Neural cell (in vitro differentiated cells): ENCODE measurements at regions not wholly inside any gene's neighbourhood (a gene's known extent, or its start where the extent isn't known, plus 50 kb on each side); places are given as distances from the start of the nearest gene placed in this dataset.

Experiments used
- H2AFZ ChIP-seq: fragments of 200-600, 300-800 bp; sonication (generic), shearing (Covaris generic); 2 replicates; pipeline ENCODE4 v1.6.0; 2014; ENCODE audit warnings: low read depth, mild to moderate bottlenecking, antibody characterized with exemption, low read length, moderate library complexity
- H3F3A ChIP-seq: fragments of 200-600 bp; shearing (Covaris generic); 2 replicates; pipeline ENCODE4 v1.6.1; 2016; ENCODE audit warnings: mild to moderate bottlenecking, moderate library complexity, mixed read lengths, antibody characterized with exemption, low read length; ENCODE audit not compliant: insufficient read depth, poor library complexity, severe bottlenecking
- H3K27ac ChIP-seq: fragments of 200-600, 300-800 bp; sonication (generic), shearing (Covaris generic); 2 replicates; pipeline ENCODE4 v1.5.1; 2014; ENCODE audit warnings: mild to moderate bottlenecking, low read length, moderate library complexity
- H3K27me3 ChIP-seq: fragments of 300-800, 200-600 bp; sonication (generic), shearing (Covaris generic); 2 replicates; pipeline ENCODE4 v1.6.0; 2014; ENCODE audit warnings: mild to moderate bottlenecking, low read depth, low read length, moderate library complexity; ENCODE audit not compliant: insufficient read depth
- H3K36me3 ChIP-seq: fragments of 300-800, 200-600 bp; sonication (generic), shearing (Covaris generic); 2 replicates; pipeline ENCODE4 v1.5.1; 2014; ENCODE audit warnings: mild to moderate bottlenecking, antibody characterized with exemption, low read length, moderate library complexity; ENCODE audit not compliant: insufficient read depth
- H3K4me2 ChIP-seq: fragments of 300-800, 200-600 bp; sonication (generic), shearing (Covaris generic); 2 replicates; pipeline ENCODE4 v1.6.0; 2014; ENCODE audit warnings: mild to moderate bottlenecking, low read length
- H3K4me3 ChIP-seq: fragments of 300-800, 200-600 bp; sonication (generic), shearing (Covaris generic); 2 replicates; pipeline ENCODE4 v1.5.1; 2014; ENCODE audit warnings: mild to moderate bottlenecking, low read length, moderate library complexity
- H3K79me2 ChIP-seq: fragments of 200-600 bp; shearing (Covaris generic); replicated peaks from 2 replicates; pipeline ENCODE4 v1.6.0; 2014; ENCODE audit warnings: mild to moderate bottlenecking, low read length, moderate library complexity; ENCODE audit not compliant: insufficient read depth
- H3K9ac ChIP-seq: fragments of 300-800, 200-600 bp; sonication (generic), shearing (Covaris generic); 2 replicates; pipeline ENCODE4 v1.6.1; 2016; ENCODE audit warnings: mild to moderate bottlenecking, low read length, mixed read lengths
- H3K9me2 ChIP-seq: fragments of 200-600 bp; shearing (Covaris generic); 2 replicates; pipeline ENCODE4 v1.6.1; 2016; ENCODE audit warnings: mild to moderate bottlenecking, low read length, mixed read lengths; ENCODE audit not compliant: insufficient read depth
- H3K9me3 ChIP-seq: fragments of 200-600, 300-800 bp; sonication (generic), shearing (Covaris generic); 2 replicates; pipeline ENCODE4 v1.6.1; 2016; ENCODE audit warnings: mild to moderate bottlenecking, mixed run types, low read length, moderate library complexity, mixed read lengths
- H4K20me1 ChIP-seq: fragments of 200-600 bp; shearing (Covaris generic); 2 replicates; pipeline ENCODE4 v1.6.1; 2016; ENCODE audit warnings: mild to moderate bottlenecking, mixed run types; ENCODE audit not compliant: insufficient read depth
- EP300 ChIP-seq: fragments of 450-650 bp; conservative IDR thresholded peaks from 2 replicates; pipeline ENCODE4 v1.6.1; 2014; ENCODE audit warnings: antibody characterized with exemption, mild to moderate bottlenecking, moderate library complexity; ENCODE audit not compliant: poor library complexity, severe bottlenecking
- EZH2 ChIP-seq: fragments of 200-600, 300-800 bp; shearing (Covaris generic), sonication (generic); IDR thresholded peaks from 2 replicates; pipeline ENCODE4 v1.6.1; 2014; ENCODE audit warnings: antibody characterized with exemption, low read length, borderline replicate concordance, mild to moderate bottlenecking; ENCODE audit not compliant: insufficient read depth, poor library complexity, severe bottlenecking
- MXI1 ChIP-seq: fragments of 450-650 bp; conservative IDR thresholded peaks from 2 replicates; pipeline ENCODE4 v1.6.1; 2014; ENCODE audit warnings: antibody characterized with exemption, mild to moderate bottlenecking; ENCODE audit not compliant: poor library complexity, severe bottlenecking
- POLR2AphosphoS5 ChIP-seq: IDR thresholded peaks from 2 replicates; pipeline ENCODE4 v1.6.1; 2012
- RAD21 ChIP-seq: fragments of 450-650 bp; conservative IDR thresholded peaks from 2 replicates; pipeline ENCODE4 v1.6.1; 2014; ENCODE audit warnings: antibody characterized with exemption, mild to moderate bottlenecking, moderate library complexity
- SMC3 ChIP-seq: fragments of 450-650 bp; conservative IDR thresholded peaks from 2 replicates; pipeline ENCODE4 v1.6.1; 2014; ENCODE audit warnings: antibody characterized with exemption, mild to moderate bottlenecking, moderate library complexity; ENCODE audit not compliant: poor library complexity
- TAF1 ChIP-seq: IDR thresholded peaks from 2 replicates; pipeline ENCODE4 v1.6.1; 2012; ENCODE audit warnings: low read depth
- TF ChIP-seq, protein P1 (sequence below): IDR thresholded peaks from 2 replicates; pipeline ENCODE4 v1.6.1; 2012; ENCODE audit warnings: borderline replicate concordance
- TF ChIP-seq, protein P2 (sequence below): fragments of 450-650 bp; IDR thresholded peaks from 2 replicates; pipeline ENCODE4 v1.5.1; 2014; ENCODE audit warnings: antibody characterized with exemption, mild to moderate bottlenecking, moderate library complexity; ENCODE audit not compliant: poor library complexity, severe bottlenecking

DNA sequence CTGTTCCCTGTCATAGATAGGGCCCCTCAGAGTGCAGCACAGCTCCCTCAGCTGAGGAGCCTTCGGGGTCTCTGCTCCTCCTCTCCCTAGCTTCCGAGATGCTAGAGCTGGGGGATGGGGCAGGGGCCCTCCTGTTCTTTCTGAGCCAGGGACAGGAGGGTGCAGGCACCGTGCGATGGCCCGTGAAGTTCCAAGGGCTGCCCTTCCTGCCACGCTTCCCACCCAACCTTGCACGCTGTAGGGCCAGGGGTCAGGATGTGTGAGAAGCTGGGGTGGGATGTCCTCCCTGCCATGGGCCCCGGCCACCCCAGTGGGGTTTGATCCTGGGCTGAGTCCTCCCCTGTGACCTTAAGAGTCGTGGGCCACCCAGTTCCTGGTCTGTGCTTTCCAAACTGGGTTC lies 240.7 kb upstream of the C1orf174 start:
- no peak overlapping the region for H3K9ac ChIP-seq
- H4K20me1 ChIP-seq = no peaks in the 10 kb centered on the region
- H3K27ac ChIP-seq = no peak overlapping the region
- H3K4me3 ChIP-seq = no peak overlapping the region
- no peaks in the 10 kb centered on the region for H3K36me3 ChIP-seq
- no peak overlapping the region for H3K4me2 ChIP-seq
- H2AFZ ChIP-seq = no peak overlapping the region
- no peaks in the 10 kb centered on the region for H3K9me3 ChIP-seq
- H3K9me2 ChIP-seq = no peaks in the 10 kb centered on the region
- H3F3A ChIP-seq = no peaks in the 10 kb centered on the region
- no peaks in the 10 kb centered on the region for H3K79me2 ChIP-seq
- no peak for TF ChIP-seq TAF1
- TF ChIP-seq, protein P1, sequence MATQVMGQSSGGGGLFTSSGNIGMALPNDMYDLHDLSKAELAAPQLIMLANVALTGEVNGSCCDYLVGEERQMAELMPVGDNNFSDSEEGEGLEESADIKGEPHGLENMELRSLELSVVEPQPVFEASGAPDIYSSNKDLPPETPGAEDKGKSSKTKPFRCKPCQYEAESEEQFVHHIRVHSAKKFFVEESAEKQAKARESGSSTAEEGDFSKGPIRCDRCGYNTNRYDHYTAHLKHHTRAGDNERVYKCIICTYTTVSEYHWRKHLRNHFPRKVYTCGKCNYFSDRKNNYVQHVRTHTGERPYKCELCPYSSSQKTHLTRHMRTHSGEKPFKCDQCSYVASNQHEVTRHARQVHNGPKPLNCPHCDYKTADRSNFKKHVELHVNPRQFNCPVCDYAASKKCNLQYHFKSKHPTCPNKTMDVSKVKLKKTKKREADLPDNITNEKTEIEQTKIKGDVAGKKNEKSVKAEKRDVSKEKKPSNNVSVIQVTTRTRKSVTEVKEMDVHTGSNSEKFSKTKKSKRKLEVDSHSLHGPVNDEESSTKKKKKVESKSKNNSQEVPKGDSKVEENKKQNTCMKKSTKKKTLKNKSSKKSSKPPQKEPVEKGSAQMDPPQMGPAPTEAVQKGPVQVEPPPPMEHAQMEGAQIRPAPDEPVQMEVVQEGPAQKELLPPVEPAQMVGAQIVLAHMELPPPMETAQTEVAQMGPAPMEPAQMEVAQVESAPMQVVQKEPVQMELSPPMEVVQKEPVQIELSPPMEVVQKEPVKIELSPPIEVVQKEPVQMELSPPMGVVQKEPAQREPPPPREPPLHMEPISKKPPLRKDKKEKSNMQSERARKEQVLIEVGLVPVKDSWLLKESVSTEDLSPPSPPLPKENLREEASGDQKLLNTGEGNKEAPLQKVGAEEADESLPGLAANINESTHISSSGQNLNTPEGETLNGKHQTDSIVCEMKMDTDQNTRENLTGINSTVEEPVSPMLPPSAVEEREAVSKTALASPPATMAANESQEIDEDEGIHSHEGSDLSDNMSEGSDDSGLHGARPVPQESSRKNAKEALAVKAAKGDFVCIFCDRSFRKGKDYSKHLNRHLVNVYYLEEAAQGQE = no peak
- no peak for TF ChIP-seq MXI1
- TF ChIP-seq SMC3 = no peak
- no peak for TF ChIP-seq EP300
- no peak for TF ChIP-seq EZH2
- TF ChIP-seq RAD21 = no peak
- no peak for TF ChIP-seq POLR2AphosphoS5
- TF ChIP-seq, protein P2, sequence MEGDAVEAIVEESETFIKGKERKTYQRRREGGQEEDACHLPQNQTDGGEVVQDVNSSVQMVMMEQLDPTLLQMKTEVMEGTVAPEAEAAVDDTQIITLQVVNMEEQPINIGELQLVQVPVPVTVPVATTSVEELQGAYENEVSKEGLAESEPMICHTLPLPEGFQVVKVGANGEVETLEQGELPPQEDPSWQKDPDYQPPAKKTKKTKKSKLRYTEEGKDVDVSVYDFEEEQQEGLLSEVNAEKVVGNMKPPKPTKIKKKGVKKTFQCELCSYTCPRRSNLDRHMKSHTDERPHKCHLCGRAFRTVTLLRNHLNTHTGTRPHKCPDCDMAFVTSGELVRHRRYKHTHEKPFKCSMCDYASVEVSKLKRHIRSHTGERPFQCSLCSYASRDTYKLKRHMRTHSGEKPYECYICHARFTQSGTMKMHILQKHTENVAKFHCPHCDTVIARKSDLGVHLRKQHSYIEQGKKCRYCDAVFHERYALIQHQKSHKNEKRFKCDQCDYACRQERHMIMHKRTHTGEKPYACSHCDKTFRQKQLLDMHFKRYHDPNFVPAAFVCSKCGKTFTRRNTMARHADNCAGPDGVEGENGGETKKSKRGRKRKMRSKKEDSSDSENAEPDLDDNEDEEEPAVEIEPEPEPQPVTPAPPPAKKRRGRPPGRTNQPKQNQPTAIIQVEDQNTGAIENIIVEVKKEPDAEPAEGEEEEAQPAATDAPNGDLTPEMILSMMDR = no peak
- no peaks in the 10 kb centered on the region for H3K27me3 ChIP-seq

DNA sequence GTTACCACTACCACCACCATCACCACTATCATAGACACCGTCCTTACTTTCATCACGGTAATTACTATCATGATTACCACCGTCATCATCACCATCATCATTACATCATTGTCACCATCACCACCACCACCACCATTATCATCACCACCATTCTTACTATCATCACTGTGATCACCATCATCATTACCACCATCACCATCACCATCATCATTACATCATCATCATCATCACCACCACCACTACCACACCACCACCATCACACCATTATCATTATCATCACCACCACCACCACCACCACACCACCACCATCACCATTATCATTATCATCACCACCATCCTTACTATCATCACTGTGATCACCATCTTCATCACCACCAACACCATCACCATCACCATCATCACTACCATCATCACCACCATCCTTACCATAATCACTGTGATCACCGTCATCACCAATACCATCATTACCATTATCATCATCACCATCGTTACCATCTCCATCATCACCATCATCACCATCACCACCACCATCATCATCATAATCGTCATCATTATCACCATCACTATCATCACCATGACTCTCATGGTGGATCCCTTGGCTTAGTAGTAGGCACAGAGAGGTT lies 244.4 kb upstream of the C1orf174 start:
- Histone ChIP-seq H3K9ac (no peak overlapping the region), H4K20me1 (no peaks in the 10 kb centered on the region), H3F3A (no peaks in the 10 kb centered on the region), H2AFZ (no peak overlapping the region), H3K4me2 (no peak overlapping the region), H3K9me3 (no peaks in the 10 kb centered on the region), H3K4me3 (no peak overlapping the region), H3K27ac (no peak overlapping the region), H3K36me3 (no peaks in the 10 kb centered on the region), H3K27me3 (no peaks in the 10 kb centered on the region), H3K9me2 (no peaks in the 10 kb centered on the region), H3K79me2 (no peaks in the 10 kb centered on the region)
- TF ChIP-seq EZH2 = no peak
- TF ChIP-seq RAD21 = no peak
- TF ChIP-seq TAF1 = no peak
